Erythroblast (primary cell): ENCODE measurements at regions not wholly inside any gene's neighbourhood (a gene's known extent, or its start where the extent isn't known, plus 50 kb on each side); places are given as distances from the start of the nearest gene placed in this dataset.

ENCODE experiments used
- GATA1 ChIP-seq: IDR thresholded peaks from 2 replicates; pipeline ENCODE4 v1.6.1; 2011; ENCODE audit warnings: low read depth, mild to moderate bottlenecking, control low read depth, low read length, moderate library complexity
- POLR2A ChIP-seq: IDR thresholded peaks from 2 replicates; pipeline ENCODE4 v1.6.1; 2011; ENCODE audit warnings: mild to moderate bottlenecking, low read length

DNA sequence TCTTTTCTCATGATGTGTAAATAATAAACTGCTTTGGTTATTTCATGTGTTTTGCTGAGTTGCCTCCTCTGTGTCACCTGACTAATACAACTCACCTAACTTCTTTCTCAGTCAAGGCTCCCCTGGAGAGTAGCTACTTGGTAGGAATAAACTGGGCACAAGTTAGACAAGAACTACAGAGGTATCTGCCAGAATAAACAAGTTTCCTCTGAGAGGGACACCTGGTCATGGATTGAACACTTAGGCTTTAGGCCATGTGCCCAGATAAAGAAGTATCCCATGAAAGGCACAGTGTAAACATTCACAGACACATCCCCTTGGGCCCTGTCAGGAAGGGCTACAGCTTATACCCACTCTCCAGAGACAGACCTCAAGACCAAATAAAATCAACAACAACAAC is 532.5 kb downstream of the KIF4B start:
- TF ChIP-seq POLR2A = no peak
- TF ChIP-seq GATA1 = no peak
